Lower leg skin (tissue), 3 donors: ENCODE measurements at regions not wholly inside any gene's neighbourhood (a gene's known extent, or its start where the extent isn't known, plus 50 kb on each side); places are given as distances from the start of the nearest gene placed in this dataset.

Experiments
- POLR2A ChIP-seq, 2 donors: fragments of 450-650 bp; IDR thresholded peaks; one replicate each; pipeline ENCODE4 v1.6.1; 2016 to 2017; ENCODE audit warnings: antibody characterized with exemption in 2 of 2, mild to moderate bottlenecking in 1 of 2, moderate library complexity in 1 of 2
- TF ChIP-seq, protein P1 (sequence below), 3 donors: fragments of 450-650 bp; IDR thresholded peaks; one replicate each; pipeline ENCODE4 v1.5.1; 2016; ENCODE audit warnings: antibody characterized with exemption in 3 of 3, mild to moderate bottlenecking in 3 of 3, moderate library complexity in 2 of 3

DNA sequence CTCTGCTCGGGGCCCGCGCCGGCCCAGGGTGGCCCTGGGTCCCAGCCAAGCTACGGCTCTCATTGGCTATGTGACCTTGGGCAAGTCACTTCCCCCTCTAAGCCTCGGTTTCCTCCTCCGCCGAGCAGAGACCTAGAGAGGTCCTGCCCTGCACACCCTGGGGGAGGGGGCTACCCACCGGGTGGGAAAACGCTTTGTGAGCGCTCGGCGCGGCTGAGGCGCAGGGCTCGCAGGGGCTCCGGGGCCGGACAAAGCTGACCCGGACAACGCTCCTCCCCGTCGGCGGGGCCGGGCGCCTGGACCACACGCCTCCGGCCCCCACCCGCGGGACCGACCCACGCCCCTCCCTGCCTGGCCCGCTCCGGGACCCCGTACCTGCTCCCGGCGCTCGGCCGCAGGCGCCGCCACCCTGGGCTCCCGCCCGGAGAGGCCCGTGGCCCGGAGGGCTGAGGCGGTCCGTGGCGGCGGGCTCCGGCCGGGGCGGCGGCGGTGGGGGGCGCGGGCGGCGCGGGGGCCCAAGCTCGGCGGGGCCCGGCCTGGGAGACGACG, 85.7 kb upstream of the MELK start:
- TF ChIP-seq POLR2A (IDR thresholded peaks at IDR 0.05): no peak
- TF ChIP-seq, protein P1, sequence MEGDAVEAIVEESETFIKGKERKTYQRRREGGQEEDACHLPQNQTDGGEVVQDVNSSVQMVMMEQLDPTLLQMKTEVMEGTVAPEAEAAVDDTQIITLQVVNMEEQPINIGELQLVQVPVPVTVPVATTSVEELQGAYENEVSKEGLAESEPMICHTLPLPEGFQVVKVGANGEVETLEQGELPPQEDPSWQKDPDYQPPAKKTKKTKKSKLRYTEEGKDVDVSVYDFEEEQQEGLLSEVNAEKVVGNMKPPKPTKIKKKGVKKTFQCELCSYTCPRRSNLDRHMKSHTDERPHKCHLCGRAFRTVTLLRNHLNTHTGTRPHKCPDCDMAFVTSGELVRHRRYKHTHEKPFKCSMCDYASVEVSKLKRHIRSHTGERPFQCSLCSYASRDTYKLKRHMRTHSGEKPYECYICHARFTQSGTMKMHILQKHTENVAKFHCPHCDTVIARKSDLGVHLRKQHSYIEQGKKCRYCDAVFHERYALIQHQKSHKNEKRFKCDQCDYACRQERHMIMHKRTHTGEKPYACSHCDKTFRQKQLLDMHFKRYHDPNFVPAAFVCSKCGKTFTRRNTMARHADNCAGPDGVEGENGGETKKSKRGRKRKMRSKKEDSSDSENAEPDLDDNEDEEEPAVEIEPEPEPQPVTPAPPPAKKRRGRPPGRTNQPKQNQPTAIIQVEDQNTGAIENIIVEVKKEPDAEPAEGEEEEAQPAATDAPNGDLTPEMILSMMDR (IDR thresholded peaks at IDR 0.05): no peak
